ENCODE measurements at regions not wholly inside any gene's neighbourhood (a gene's known extent, or its start where the extent isn't known, plus 50 kb on each side); places are given as distances from the start of the nearest gene placed in this dataset.

DNA sequence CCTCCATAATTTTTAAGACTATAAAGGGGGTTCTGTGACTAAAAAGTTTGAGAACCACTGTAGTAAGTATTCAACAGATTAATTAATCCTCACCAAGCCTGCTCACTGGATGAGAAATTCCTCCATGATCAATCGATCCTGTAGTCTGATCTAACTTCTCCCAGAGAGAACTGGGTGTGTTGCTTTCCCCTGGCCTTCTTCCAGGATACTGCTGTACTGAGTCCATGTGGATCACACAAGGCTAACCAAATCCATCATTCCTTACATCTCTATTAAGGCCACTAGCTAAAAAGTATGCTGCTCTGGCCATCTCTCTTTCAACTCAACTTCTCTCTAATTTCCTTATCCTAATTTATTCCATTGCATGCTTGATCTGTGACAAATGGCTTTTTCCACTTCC, 280.2 kb upstream of the PCSK5 start:
- DNase-seq: no peak
- TF ChIP-seq, protein P1, sequence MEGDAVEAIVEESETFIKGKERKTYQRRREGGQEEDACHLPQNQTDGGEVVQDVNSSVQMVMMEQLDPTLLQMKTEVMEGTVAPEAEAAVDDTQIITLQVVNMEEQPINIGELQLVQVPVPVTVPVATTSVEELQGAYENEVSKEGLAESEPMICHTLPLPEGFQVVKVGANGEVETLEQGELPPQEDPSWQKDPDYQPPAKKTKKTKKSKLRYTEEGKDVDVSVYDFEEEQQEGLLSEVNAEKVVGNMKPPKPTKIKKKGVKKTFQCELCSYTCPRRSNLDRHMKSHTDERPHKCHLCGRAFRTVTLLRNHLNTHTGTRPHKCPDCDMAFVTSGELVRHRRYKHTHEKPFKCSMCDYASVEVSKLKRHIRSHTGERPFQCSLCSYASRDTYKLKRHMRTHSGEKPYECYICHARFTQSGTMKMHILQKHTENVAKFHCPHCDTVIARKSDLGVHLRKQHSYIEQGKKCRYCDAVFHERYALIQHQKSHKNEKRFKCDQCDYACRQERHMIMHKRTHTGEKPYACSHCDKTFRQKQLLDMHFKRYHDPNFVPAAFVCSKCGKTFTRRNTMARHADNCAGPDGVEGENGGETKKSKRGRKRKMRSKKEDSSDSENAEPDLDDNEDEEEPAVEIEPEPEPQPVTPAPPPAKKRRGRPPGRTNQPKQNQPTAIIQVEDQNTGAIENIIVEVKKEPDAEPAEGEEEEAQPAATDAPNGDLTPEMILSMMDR (IDR thresholded peaks at IDR 0.05; ENCODE audit: low read depth, low read length): no peak
- Histone ChIP-seq H3K9me3 (ENCODE audit: severe bottlenecking) (no peaks in the 10 kb centered on the region), H3K4me3 (ENCODE audit: low read depth, low read length) (no peak overlapping the region), H3K27ac (no peak overlapping the region), H3K36me3 (no peaks in the 10 kb centered on the region), H3K27me3 (ENCODE audit: insufficient read depth, low read depth, severe bottlenecking) (no peaks in the 10 kb centered on the region)

- DNase-seq: no peak
- no peaks in the 10 kb centered on the region for H3K9me3 ChIP-seq (ENCODE audit: severe bottlenecking)
- H3K4me3 ChIP-seq (ENCODE audit: low read depth, low read length): no peak overlapping the region
- H3K27ac ChIP-seq: no peak overlapping the region
- H3K36me3 ChIP-seq: no peaks in the 10 kb centered on the region
- TF ChIP-seq, protein P1 (IDR thresholded peaks at IDR 0.05; ENCODE audit: low read depth, low read length): no peak
- no peaks in the 10 kb centered on the region for H3K27me3 ChIP-seq (ENCODE audit: insufficient read depth, low read depth, severe bottlenecking)
These were observed 278.3 kb upstream of the PCSK5 start for GRCh38 chr9:75612205-75612604.

GRCh38 chr9:75612754-75613153, 277.7 kb upstream of the PCSK5 start:
- Histone ChIP-seq H3K9me3 (ENCODE audit: severe bottlenecking) (no peaks in the 10 kb centered on the region), H3K36me3 (no peaks in the 10 kb centered on the region), H3K4me3 (ENCODE audit: low read depth, low read length) (no peak overlapping the region), H3K27ac (no peak overlapping the region), H3K27me3 (ENCODE audit: insufficient read depth, low read depth, severe bottlenecking) (no peaks in the 10 kb centered on the region)
- TF ChIP-seq, protein P1 (IDR thresholded peaks at IDR 0.05; ENCODE audit: low read depth, low read length): no peak
- no peak for DNase-seq

DNA sequence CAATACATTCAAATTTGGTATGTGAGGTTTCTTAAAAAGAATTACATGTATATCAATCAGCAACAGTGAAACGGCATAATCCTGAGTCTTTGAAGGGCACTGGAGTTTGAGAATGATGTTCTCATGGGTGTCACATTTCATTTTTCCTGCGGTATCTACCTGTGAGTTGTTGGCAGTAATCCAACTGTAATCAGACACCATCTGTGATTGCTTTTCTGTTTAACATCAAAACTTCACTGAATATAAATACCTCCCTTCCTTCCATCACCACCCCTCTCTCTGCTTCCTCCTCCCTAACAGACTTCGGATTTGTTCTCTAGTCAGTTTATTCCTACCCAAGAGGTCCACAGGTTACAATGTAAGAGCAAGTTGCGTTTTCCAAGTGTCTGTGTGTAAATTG, 275.2 kb upstream of the PCSK5 start:
- no peaks in the 10 kb centered on the region for H3K36me3 ChIP-seq
- TF ChIP-seq, protein P1 (IDR thresholded peaks at IDR 0.05; ENCODE audit: low read depth, low read length): no peak
- no peak for DNase-seq
- H3K27me3 ChIP-seq (ENCODE audit: insufficient read depth, low read depth, severe bottlenecking): no peaks in the 10 kb centered on the region
- H3K27ac ChIP-seq: no peak overlapping the region
- H3K9me3 ChIP-seq (ENCODE audit: severe bottlenecking): no peaks in the 10 kb centered on the region
- no peak overlapping the region for H3K4me3 ChIP-seq (ENCODE audit: low read depth, low read length)

DNA sequence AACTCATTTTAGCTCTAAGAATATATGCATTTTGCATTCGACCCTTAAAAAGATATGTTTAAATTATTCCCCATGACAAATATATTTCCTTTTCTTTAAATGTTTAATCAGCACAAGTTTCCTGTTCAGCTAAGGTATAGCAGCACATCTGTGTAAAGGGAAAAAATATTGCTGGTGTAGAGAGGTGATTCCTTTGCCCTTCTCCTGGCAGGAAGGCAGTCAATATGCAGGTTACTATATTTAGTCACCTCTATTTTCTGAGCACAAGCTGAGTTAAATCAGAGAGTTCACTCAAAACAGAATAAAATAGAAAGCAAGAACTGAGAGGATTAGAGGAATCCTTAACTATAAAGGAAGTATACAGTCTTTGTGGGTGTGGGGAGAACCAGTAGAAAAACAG, 274.4 kb upstream of the PCSK5 start:
- TF ChIP-seq, protein P1 (IDR thresholded peaks at IDR 0.05; ENCODE audit: low read depth, low read length): no peak
- H3K27me3 ChIP-seq (ENCODE audit: insufficient read depth, low read depth, severe bottlenecking): no peaks in the 10 kb centered on the region
- no peak overlapping the region for H3K4me3 ChIP-seq (ENCODE audit: low read depth, low read length)
- no peak overlapping the region for H3K27ac ChIP-seq
- no peaks in the 10 kb centered on the region for H3K9me3 ChIP-seq (ENCODE audit: severe bottlenecking)
- no peak for DNase-seq
- no peaks in the 10 kb centered on the region for H3K36me3 ChIP-seq

GRCh38 chr9:75616841-75617566, 273.5 kb upstream of the PCSK5 start:
- H3K27me3 ChIP-seq (ENCODE audit: insufficient read depth, low read depth, severe bottlenecking): no peaks in the 10 kb centered on the region
- H3K27ac ChIP-seq: no peak overlapping the region
- TF ChIP-seq, protein P1 (IDR thresholded peaks at IDR 0.05; ENCODE audit: low read depth, low read length): no peak
- H3K9me3 ChIP-seq (ENCODE audit: severe bottlenecking): no peaks in the 10 kb centered on the region
- DNase-seq: no peak
- H3K4me3 ChIP-seq (ENCODE audit: low read depth, low read length): no peak overlapping the region
- H3K36me3 ChIP-seq: no peaks in the 10 kb centered on the region
